ENCODE measurements at regions not wholly inside any gene's neighbourhood (a gene's known extent, or its start where the extent isn't known, plus 50 kb on each side); places are given as distances from the start of the nearest gene placed in this dataset.

GRCh38 chr3:124092811-124093210, 100.9 kb upstream of the ROPN1 start:
- DNase-seq: no peak

GRCh38 chr3:124094496-124094895, 102.6 kb upstream of the ROPN1 start:
- no peak for DNase-seq

- DNase-seq: no peak
Measured at GRCh38 chr3:124097362-124098131, 105.6 kb upstream of the ROPN1 start.

- DNase-seq: no peak
Measured at GRCh38 chr3:124101643-124102042, 109.7 kb upstream of the ROPN1 start.

- no peak for DNase-seq
Measured at GRCh38 chr3:124107104-124107890, 115.4 kb upstream of the ROPN1 start.

GRCh38 chr3:124108446-124108845, 116.5 kb upstream of the ROPN1 start:
- DNase-seq: no peak

GRCh38 chr3:124113485-124113884, 121.6 kb upstream of the ROPN1 start:
- DNase-seq: no peak

GRCh38 chr3:124115279-124115678, 123.4 kb upstream of the ROPN1 start:
- DNase-seq: no peak

GRCh38 chr3:124115956-124116355, 124.0 kb upstream of the ROPN1 start:
- no peak for DNase-seq

- DNase-seq: no peak
Measured at GRCh38 chr3:124116906-124117305, 125.0 kb upstream of the ROPN1 start.

- no peak for DNase-seq
Measured at GRCh38 chr3:124117486-124117885, 125.6 kb upstream of the ROPN1 start.

GRCh38 chr3:124118397-124118796, 126.5 kb upstream of the ROPN1 start:
- no peak for DNase-seq

GRCh38 chr3:124119056-124119716, 127.3 kb upstream of the ROPN1 start:
- no peak for DNase-seq

- no peak for DNase-seq
Measured at GRCh38 chr3:124121379-124122312, 129.7 kb upstream of the ROPN1 start.

GRCh38 chr3:124125315-124125714, 133.4 kb upstream of the ROPN1 start:
- no peak for DNase-seq

GRCh38 chr3:124126436-124127023, 134.6 kb upstream of the ROPN1 start:
- DNase-seq: no peak

- no peak for DNase-seq
Measured at GRCh38 chr3:124131158-124131557, 139.2 kb upstream of the ROPN1 start.

- DNase-seq: no peak
Measured at GRCh38 chr3:124131580-124131979, 139.7 kb upstream of the ROPN1 start.

GRCh38 chr3:124132813-124133212, 140.9 kb upstream of the ROPN1 start:
- no peak for DNase-seq

- DNase-seq: no peak
Measured at GRCh38 chr3:124133366-124133940, 141.5 kb upstream of the ROPN1 start.

GRCh38 chr3:124137216-124137615, 145.3 kb upstream of the ROPN1 start:
- no peak for DNase-seq

GRCh38 chr3:124138148-124138547, 146.2 kb upstream of the ROPN1 start:
- DNase-seq: no peak
